ENCODE measurements at regions not wholly inside any gene's neighbourhood (a gene's known extent, or its start where the extent isn't known, plus 50 kb on each side); places are given as distances from the start of the nearest gene placed in this dataset.

DNA sequence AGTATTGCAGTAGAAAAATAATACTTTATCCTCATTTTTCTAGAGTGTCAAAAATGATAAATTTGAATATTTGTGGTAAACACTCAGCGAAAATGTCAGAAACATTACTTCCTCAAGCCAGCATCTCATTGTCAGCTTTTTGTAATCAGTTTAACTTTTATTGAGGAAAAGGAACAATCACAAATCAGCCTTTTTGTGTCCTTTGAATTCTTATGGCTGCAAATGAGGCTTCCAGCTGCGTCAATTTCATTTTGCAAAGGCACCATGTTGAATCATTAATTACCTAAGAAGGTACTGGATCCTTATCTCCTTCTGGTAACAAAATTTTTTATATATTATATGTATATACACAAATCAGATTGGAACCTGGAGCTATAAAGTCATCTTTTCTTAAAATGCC lies 442.6 kb upstream of the CPEB2 start:
- H3K4me3 ChIP-seq = no peak overlapping the region
- Mint-ChIP-seq H3K27ac (no peak overlapping the region), H3K27me3 (ENCODE audit: insufficient read depth, low read depth, poor library complexity) (peaks cover 2% of the 10 kb centered on the region), H3K36me3 (ENCODE audit: low read depth) (no peaks in the 10 kb centered on the region), H3K4me1 (no peaks in the 10 kb centered on the region), H3K9me3 (no peaks in the 10 kb centered on the region), H3K4me3 (no peak overlapping the region)
- no peaks in the 10 kb centered on the region for H3K79me2 ChIP-seq (replicated peaks; ENCODE audit: insufficient read depth)
- DNase-seq (ENCODE audit: low spot score) = no peak
- no peak overlapping the region for H3K27ac ChIP-seq (ENCODE audit: low read depth)
- H3K36me3 ChIP-seq (ENCODE audit: insufficient read depth) = no peaks in the 10 kb centered on the region
- H3K4me1 ChIP-seq (ENCODE audit: insufficient read depth) = no peaks in the 10 kb centered on the region
- H4K20me1 ChIP-seq (replicated peaks; ENCODE audit: insufficient read depth) = no peaks in the 10 kb centered on the region
- no peaks in the 10 kb centered on the region for H3K27me3 ChIP-seq (ENCODE audit: insufficient read depth)
- H3K9me2 ChIP-seq (ENCODE audit: insufficient read depth) = no peaks in the 10 kb centered on the region
- ATAC-seq = no peak
- no peaks in the 10 kb centered on the region for H3F3A ChIP-seq (replicated peaks; ENCODE audit: low read depth)
- no peak overlapping the region for H2AFZ ChIP-seq
- TF ChIP-seq EZH2 (IDR thresholded peaks at IDR 0.05; ENCODE audit: low read depth, unreplicated experiment) = no peak
- H3K4me2 ChIP-seq = no peak overlapping the region

DNA sequence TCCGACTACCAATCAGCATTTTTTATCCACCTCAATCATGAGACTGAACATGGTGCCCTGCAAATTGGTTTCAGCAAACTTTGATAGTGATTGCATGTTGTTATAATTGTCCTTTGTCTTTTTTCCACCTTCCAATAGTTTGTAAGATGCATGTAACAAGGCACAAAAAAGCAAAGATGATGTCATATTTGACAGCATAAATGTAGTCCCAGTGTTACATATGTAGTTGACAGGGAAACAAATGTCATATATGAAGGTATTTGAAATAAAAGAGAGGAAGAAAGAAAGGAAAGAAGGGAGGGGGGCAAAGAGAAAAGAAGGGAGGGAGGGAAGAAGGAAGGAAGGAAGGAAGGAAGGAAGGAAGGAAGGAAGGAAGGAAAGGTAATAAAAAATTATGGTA lies 441.7 kb upstream of the CPEB2 start:
- no peak for ATAC-seq
- H3K79me2 ChIP-seq (replicated peaks; ENCODE audit: insufficient read depth) = no peaks in the 10 kb centered on the region

More for the DNA sequence above, 441.7 kb upstream of the CPEB2 start:
- Mint-ChIP-seq H3K9me3 (peaks cover 2% of the 10 kb centered on the region; the same call in 2 of the 3 replicates), H3K4me1 (no peaks in the 10 kb centered on the region), H3K27me3 (ENCODE audit: insufficient read depth, low read depth, poor library complexity) (peaks cover 2% of the 10 kb centered on the region), H3K27ac (no peak overlapping the region), H3K4me3 (no peak overlapping the region), H3K36me3 (ENCODE audit: low read depth) (peaks cover 5% of the 10 kb centered on the region; the same call in 1 of the 3 replicates)
- Histone ChIP-seq H2AFZ (no peak overlapping the region), H3K4me2 (no peak overlapping the region), H3K9me2 (ENCODE audit: insufficient read depth) (0 out of 2 replicates have a peak, but pooled peaks cover 3% of the 10 kb centered on the region), H3K4me3 (no peak overlapping the region), H3K27me3 (ENCODE audit: insufficient read depth) (no peaks in the 10 kb centered on the region), H3K4me1 (ENCODE audit: insufficient read depth) (no peaks in the 10 kb centered on the region), H4K20me1 (replicated peaks; ENCODE audit: insufficient read depth) (no peaks in the 10 kb centered on the region), H3K36me3 (ENCODE audit: insufficient read depth) (no peaks in the 10 kb centered on the region), H3K27ac (ENCODE audit: low read depth) (no peak overlapping the region), H3F3A (replicated peaks; ENCODE audit: low read depth) (no peaks in the 10 kb centered on the region)
- TF ChIP-seq, protein P1, sequence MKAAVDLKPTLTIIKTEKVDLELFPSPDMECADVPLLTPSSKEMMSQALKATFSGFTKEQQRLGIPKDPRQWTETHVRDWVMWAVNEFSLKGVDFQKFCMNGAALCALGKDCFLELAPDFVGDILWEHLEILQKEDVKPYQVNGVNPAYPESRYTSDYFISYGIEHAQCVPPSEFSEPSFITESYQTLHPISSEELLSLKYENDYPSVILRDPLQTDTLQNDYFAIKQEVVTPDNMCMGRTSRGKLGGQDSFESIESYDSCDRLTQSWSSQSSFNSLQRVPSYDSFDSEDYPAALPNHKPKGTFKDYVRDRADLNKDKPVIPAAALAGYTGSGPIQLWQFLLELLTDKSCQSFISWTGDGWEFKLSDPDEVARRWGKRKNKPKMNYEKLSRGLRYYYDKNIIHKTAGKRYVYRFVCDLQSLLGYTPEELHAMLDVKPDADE (IDR thresholded peaks at IDR 0.05) = no peak
- no peak for TF ChIP-seq JUNB (IDR thresholded peaks at IDR 0.05; ENCODE audit: unreplicated experiment)
- TF ChIP-seq EZH2phosphoT487 (IDR thresholded peaks at IDR 0.05; ENCODE audit: unreplicated experiment) = no peak
- no peak for TF ChIP-seq EZH2 (IDR thresholded peaks at IDR 0.05; ENCODE audit: low read depth, unreplicated experiment)
- no peak for TF ChIP-seq CREB1 (CRISPR knock-in tag; IDR thresholded peaks at IDR 0.05; ENCODE audit: low read depth)
- TF ChIP-seq, protein P2, sequence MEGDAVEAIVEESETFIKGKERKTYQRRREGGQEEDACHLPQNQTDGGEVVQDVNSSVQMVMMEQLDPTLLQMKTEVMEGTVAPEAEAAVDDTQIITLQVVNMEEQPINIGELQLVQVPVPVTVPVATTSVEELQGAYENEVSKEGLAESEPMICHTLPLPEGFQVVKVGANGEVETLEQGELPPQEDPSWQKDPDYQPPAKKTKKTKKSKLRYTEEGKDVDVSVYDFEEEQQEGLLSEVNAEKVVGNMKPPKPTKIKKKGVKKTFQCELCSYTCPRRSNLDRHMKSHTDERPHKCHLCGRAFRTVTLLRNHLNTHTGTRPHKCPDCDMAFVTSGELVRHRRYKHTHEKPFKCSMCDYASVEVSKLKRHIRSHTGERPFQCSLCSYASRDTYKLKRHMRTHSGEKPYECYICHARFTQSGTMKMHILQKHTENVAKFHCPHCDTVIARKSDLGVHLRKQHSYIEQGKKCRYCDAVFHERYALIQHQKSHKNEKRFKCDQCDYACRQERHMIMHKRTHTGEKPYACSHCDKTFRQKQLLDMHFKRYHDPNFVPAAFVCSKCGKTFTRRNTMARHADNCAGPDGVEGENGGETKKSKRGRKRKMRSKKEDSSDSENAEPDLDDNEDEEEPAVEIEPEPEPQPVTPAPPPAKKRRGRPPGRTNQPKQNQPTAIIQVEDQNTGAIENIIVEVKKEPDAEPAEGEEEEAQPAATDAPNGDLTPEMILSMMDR (conservative IDR thresholded peaks at IDR 0.05; ENCODE audit: low read depth in 2 of 2) = no peak
- TF ChIP-seq, protein P3, sequence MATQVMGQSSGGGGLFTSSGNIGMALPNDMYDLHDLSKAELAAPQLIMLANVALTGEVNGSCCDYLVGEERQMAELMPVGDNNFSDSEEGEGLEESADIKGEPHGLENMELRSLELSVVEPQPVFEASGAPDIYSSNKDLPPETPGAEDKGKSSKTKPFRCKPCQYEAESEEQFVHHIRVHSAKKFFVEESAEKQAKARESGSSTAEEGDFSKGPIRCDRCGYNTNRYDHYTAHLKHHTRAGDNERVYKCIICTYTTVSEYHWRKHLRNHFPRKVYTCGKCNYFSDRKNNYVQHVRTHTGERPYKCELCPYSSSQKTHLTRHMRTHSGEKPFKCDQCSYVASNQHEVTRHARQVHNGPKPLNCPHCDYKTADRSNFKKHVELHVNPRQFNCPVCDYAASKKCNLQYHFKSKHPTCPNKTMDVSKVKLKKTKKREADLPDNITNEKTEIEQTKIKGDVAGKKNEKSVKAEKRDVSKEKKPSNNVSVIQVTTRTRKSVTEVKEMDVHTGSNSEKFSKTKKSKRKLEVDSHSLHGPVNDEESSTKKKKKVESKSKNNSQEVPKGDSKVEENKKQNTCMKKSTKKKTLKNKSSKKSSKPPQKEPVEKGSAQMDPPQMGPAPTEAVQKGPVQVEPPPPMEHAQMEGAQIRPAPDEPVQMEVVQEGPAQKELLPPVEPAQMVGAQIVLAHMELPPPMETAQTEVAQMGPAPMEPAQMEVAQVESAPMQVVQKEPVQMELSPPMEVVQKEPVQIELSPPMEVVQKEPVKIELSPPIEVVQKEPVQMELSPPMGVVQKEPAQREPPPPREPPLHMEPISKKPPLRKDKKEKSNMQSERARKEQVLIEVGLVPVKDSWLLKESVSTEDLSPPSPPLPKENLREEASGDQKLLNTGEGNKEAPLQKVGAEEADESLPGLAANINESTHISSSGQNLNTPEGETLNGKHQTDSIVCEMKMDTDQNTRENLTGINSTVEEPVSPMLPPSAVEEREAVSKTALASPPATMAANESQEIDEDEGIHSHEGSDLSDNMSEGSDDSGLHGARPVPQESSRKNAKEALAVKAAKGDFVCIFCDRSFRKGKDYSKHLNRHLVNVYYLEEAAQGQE (IDR thresholded peaks at IDR 0.05; ENCODE audit: unreplicated experiment) = no peak
- TF ChIP-seq, protein P4, sequence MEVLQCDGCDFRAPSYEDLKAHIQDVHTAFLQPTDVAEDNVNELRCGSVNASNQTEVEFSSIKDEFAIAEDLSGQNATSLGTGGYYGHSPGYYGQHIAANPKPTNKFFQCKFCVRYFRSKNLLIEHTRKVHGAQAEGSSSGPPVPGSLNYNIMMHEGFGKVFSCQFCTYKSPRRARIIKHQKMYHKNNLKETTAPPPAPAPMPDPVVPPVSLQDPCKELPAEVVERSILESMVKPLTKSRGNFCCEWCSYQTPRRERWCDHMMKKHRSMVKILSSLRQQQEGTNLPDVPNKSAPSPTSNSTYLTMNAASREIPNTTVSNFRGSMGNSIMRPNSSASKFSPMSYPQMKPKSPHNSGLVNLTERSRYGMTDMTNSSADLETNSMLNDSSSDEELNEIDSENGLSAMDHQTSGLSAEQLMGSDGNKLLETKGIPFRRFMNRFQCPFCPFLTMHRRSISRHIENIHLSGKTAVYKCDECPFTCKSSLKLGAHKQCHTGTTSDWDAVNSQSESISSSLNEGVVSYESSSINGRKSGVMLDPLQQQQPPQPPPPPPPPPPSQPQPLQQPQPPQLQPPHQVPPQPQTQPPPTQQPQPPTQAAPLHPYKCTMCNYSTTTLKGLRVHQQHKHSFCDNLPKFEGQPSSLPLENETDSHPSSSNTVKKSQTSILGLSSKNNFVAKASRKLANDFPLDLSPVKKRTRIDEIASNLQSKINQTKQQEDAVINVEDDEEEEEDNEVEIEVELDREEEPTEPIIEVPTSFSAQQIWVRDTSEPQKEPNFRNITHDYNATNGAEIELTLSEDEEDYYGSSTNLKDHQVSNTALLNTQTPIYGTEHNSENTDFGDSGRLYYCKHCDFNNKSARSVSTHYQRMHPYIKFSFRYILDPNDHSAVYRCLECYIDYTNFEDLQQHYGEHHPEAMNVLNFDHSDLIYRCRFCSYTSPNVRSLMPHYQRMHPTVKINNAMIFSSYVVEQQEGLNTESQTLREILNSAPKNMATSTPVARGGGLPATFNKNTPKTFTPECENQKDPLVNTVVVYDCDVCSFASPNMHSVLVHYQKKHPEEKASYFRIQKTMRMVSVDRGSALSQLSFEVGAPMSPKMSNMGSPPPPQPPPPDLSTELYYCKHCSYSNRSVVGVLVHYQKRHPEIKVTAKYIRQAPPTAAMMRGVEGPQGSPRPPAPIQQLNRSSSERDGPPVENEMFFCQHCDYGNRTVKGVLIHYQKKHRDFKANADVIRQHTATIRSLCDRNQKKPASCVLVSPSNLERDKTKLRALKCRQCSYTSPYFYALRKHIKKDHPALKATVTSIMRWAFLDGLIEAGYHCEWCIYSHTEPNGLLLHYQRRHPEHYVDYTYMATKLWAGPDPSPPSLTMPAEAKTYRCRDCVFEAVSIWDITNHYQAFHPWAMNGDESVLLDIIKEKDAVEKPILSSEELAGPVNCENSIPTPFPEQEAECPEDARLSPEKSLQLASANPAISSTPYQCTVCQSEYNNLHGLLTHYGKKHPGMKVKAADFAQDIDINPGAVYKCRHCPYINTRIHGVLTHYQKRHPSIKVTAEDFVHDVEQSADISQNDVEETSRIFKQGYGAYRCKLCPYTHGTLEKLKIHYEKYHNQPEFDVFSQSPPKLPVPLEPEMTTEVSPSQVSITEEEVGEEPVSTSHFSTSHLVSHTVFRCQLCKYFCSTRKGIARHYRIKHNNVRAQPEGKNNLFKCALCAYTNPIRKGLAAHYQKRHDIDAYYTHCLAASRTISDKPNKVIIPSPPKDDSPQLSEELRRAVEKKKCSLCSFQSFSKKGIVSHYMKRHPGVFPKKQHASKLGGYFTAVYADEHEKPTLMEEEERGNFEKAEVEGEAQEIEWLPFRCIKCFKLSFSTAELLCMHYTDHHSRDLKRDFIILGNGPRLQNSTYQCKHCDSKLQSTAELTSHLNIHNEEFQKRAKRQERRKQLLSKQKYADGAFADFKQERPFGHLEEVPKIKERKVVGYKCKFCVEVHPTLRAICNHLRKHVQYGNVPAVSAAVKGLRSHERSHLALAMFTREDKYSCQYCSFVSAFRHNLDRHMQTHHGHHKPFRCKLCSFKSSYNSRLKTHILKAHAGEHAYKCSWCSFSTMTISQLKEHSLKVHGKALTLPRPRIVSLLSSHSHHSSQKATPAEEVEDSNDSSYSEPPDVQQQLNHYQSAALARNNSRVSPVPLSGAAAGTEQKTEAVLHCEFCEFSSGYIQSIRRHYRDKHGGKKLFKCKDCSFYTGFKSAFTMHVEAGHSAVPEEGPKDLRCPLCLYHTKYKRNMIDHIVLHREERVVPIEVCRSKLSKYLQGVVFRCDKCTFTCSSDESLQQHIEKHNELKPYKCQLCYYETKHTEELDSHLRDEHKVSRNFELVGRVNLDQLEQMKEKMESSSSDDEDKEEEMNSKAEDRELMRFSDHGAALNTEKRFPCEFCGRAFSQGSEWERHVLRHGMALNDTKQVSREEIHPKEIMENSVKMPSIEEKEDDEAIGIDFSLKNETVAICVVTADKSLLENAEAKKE (CRISPR knock-in tag; IDR thresholded peaks at IDR 0.05) = no peak
- no peak for TF ChIP-seq POLR2AphosphoS5 (IDR thresholded peaks at IDR 0.05; ENCODE audit: low read depth)
- no peak for DNase-seq (ENCODE audit: low spot score)

All from GM23338 (cell line).